RWPE2 (cell line): ENCODE measurements at regions not wholly inside any gene's neighbourhood (a gene's known extent, or its start where the extent isn't known, plus 50 kb on each side); places are given as distances from the start of the nearest gene placed in this dataset.
A peak's percentile ranks its signal among the peaks of the same experiment; 100 is the strongest.

Experiments
- ATAC-seq: fragments of 200-7000 bp; cut with Tn5 transposase; 3 replicates; pipeline ENCODE4 v1.9.1; 2021; ENCODE audit warnings: low read depth
- DNase-seq: peaks from one replicate; pipeline ENCODE4 v3.0.0-alpha.2; 2020; ENCODE audit warnings: low spot score
- H3K27ac ChIP-seq: fragments of 450-650 bp; 2 replicates; pipeline ENCODE4 v1.5.1; 2017; ENCODE audit warnings: mild to moderate bottlenecking; ENCODE audit not compliant: poor library complexity, severe bottlenecking
- H3K27me3 ChIP-seq: fragments of 250-450 bp; sonication (Bioruptor Pico); 2 replicates; pipeline ENCODE4 v1.5.1; 2021; ENCODE audit warnings: mild to moderate bottlenecking, moderate library complexity; ENCODE audit not compliant: insufficient read depth, poor library complexity, severe bottlenecking
- H3K36me3 ChIP-seq: fragments of 250-450 bp; sonication (Bioruptor Pico); 2 replicates; pipeline ENCODE4 v1.5.1; 2020; ENCODE audit warnings: low read depth, mild to moderate bottlenecking, moderate library complexity
- H3K4me1 ChIP-seq: fragments of 250-450 bp; sonication (Bioruptor Pico); 2 replicates; pipeline ENCODE4 v1.5.1; 2021; ENCODE audit warnings: mild to moderate bottlenecking, moderate library complexity; ENCODE audit not compliant: insufficient read depth, poor library complexity, severe bottlenecking
- H3K4me3 ChIP-seq: fragments of 250-450 bp; sonication (Bioruptor Pico); 2 replicates; pipeline ENCODE4 v1.5.1; 2021; ENCODE audit warnings: mild to moderate bottlenecking, moderate library complexity; ENCODE audit not compliant: severe bottlenecking
- H3K9me3 ChIP-seq: fragments of 250-450 bp; sonication (Bioruptor Pico); 2 replicates; pipeline ENCODE4 v1.5.1; 2021; ENCODE audit warnings: mild to moderate bottlenecking, moderate library complexity; ENCODE audit not compliant: severe bottlenecking
- TF ChIP-seq, protein P1 (sequence below): fragments of 450-650 bp; IDR thresholded peaks from one replicate; pipeline ENCODE4 v1.5.1; 2017; ENCODE audit warnings: mild to moderate bottlenecking, moderate library complexity; ENCODE audit not compliant: poor library complexity, severe bottlenecking

- no peak overlapping the region for H3K27ac ChIP-seq
- no peak overlapping the region for H3K4me3 ChIP-seq
- no peaks in the 10 kb centered on the region for H3K9me3 ChIP-seq
- ATAC-seq: no peak
- H3K27me3 ChIP-seq: no peaks in the 10 kb centered on the region
- peaks cover 10% of the 10 kb centered on the region for H3K4me1 ChIP-seq
- TF ChIP-seq, protein P1, sequence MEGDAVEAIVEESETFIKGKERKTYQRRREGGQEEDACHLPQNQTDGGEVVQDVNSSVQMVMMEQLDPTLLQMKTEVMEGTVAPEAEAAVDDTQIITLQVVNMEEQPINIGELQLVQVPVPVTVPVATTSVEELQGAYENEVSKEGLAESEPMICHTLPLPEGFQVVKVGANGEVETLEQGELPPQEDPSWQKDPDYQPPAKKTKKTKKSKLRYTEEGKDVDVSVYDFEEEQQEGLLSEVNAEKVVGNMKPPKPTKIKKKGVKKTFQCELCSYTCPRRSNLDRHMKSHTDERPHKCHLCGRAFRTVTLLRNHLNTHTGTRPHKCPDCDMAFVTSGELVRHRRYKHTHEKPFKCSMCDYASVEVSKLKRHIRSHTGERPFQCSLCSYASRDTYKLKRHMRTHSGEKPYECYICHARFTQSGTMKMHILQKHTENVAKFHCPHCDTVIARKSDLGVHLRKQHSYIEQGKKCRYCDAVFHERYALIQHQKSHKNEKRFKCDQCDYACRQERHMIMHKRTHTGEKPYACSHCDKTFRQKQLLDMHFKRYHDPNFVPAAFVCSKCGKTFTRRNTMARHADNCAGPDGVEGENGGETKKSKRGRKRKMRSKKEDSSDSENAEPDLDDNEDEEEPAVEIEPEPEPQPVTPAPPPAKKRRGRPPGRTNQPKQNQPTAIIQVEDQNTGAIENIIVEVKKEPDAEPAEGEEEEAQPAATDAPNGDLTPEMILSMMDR: no peak
- H3K36me3 ChIP-seq: no peaks in the 10 kb centered on the region
- no peak for DNase-seq
These were observed 74.8 kb upstream of the KCNQ5 start for GRCh38 chr6:72547020-72547419.

GRCh38 chr6:72551470-72551869 lies 70.4 kb upstream of the KCNQ5 start:
- DNase-seq: no peak
- Histone ChIP-seq H3K27me3 (no peaks in the 10 kb centered on the region), H3K4me3 (no peak overlapping the region), H3K4me1 (peaks cover 48% of the 10 kb centered on the region), H3K36me3 (no peaks in the 10 kb centered on the region), H3K9me3 (no peaks in the 10 kb centered on the region), H3K27ac (peak overlapping the region; percentile 99)
- peak; percentile 30 for ATAC-seq
- TF ChIP-seq, protein P1: no peak

- Histone ChIP-seq H3K4me1 (peaks cover 48% of the 10 kb centered on the region), H3K36me3 (no peaks in the 10 kb centered on the region), H3K27ac (peak overlapping the region; percentile 99), H3K27me3 (no peaks in the 10 kb centered on the region), H3K4me3 (no peak overlapping the region), H3K9me3 (no peaks in the 10 kb centered on the region)
- DNase-seq: no peak
- TF ChIP-seq, protein P1: no peak
- ATAC-seq: peak; percentile 20
These were observed 68.9 kb upstream of the KCNQ5 start for GRCh38 chr6:72552938-72553337.

- H3K27ac ChIP-seq: peak overlapping the region; percentile 99
- DNase-seq: no peak
- TF ChIP-seq, protein P1: no peak
- no peak overlapping the region for H3K4me3 ChIP-seq
- H3K9me3 ChIP-seq: no peaks in the 10 kb centered on the region
- peaks cover 48% of the 10 kb centered on the region for H3K4me1 ChIP-seq
- H3K27me3 ChIP-seq: no peaks in the 10 kb centered on the region
- ATAC-seq: peak; percentile 91
- no peaks in the 10 kb centered on the region for H3K36me3 ChIP-seq
These were observed 68.0 kb upstream of the KCNQ5 start for GRCh38 chr6:72553531-72554511.

DNA sequence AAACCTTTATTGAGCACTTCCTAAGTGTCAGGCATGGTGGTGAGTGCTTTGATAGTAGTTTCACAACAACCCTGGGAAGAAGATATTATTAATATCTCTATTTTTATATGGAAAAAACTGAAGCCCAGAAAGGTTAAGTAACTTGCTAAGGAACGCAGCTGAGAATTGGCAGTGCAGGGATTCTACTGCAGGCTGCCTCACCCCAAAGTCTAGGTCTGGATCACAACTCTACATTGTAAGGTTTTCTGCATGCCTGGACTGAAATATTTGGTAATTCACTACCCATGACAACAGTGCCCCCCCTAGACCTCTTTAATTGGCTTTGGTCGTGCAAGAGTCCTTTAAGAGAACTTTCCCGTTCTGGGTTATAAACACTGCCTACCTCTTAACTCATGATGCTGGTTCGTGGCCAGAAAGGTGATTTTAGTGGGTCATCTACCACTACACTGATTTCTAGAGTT lies 67.1 kb upstream of the KCNQ5 start:
- no peaks in the 10 kb centered on the region for H3K9me3 ChIP-seq
- H3K27me3 ChIP-seq: no peaks in the 10 kb centered on the region
- H3K36me3 ChIP-seq: no peaks in the 10 kb centered on the region
- ATAC-seq (peak; percentile 5; the same call in 1 of the 3 replicates), DNase-seq (no peak)
- peak overlapping the region; percentile 99 for H3K27ac ChIP-seq
- peaks cover 48% of the 10 kb centered on the region for H3K4me1 ChIP-seq
- TF ChIP-seq, protein P1: peak; percentile 24
- H3K4me3 ChIP-seq: no peak overlapping the region
